ENCODE measurements at regions not wholly inside any gene's neighbourhood (a gene's known extent, or its start where the extent isn't known, plus 50 kb on each side); places are given as distances from the start of the nearest gene placed in this dataset.

DNA sequence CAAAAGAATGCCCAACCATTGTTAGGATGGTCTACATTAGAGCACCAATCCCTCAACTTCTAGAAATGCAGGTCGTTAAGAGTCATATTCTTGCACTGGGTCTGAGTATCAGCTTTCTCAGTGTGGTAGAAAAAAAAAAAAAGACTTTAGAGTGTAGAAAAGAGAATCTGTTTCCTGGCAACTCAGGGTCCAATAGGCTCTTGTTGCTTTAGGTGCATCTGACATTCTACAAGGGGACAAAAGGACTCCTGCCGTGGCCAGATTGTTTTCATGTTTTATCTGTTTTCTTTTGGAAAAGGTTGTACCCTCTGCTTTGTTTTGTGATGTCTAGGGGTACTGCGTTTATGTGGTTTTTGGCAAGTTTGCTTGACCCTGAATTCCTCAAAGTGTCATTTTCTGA is 105.4 kb upstream of the KCNK2 start:
- H3K27me3 Mint-ChIP-seq (ENCODE audit: unreplicated experiment), result no peaks in the 10 kb centered on the region
- H3K4me1 Mint-ChIP-seq (ENCODE audit: low read depth, unreplicated experiment), result no peaks in the 10 kb centered on the region
- no peak for DNase-seq
- no peaks in the 10 kb centered on the region for H3K9me3 Mint-ChIP-seq (ENCODE audit: unreplicated experiment)
- H3K36me3 Mint-ChIP-seq (ENCODE audit: unreplicated experiment), result no peaks in the 10 kb centered on the region
- H3K4me3 Mint-ChIP-seq (ENCODE audit: unreplicated experiment), result no peak overlapping the region
- TF ChIP-seq, protein P1, sequence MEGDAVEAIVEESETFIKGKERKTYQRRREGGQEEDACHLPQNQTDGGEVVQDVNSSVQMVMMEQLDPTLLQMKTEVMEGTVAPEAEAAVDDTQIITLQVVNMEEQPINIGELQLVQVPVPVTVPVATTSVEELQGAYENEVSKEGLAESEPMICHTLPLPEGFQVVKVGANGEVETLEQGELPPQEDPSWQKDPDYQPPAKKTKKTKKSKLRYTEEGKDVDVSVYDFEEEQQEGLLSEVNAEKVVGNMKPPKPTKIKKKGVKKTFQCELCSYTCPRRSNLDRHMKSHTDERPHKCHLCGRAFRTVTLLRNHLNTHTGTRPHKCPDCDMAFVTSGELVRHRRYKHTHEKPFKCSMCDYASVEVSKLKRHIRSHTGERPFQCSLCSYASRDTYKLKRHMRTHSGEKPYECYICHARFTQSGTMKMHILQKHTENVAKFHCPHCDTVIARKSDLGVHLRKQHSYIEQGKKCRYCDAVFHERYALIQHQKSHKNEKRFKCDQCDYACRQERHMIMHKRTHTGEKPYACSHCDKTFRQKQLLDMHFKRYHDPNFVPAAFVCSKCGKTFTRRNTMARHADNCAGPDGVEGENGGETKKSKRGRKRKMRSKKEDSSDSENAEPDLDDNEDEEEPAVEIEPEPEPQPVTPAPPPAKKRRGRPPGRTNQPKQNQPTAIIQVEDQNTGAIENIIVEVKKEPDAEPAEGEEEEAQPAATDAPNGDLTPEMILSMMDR (IDR thresholded peaks at IDR 0.05; ENCODE audit: partially characterized antibody, unreplicated experiment), result no peak
- no peak overlapping the region for H3K27ac Mint-ChIP-seq (ENCODE audit: unreplicated experiment)

DNA sequence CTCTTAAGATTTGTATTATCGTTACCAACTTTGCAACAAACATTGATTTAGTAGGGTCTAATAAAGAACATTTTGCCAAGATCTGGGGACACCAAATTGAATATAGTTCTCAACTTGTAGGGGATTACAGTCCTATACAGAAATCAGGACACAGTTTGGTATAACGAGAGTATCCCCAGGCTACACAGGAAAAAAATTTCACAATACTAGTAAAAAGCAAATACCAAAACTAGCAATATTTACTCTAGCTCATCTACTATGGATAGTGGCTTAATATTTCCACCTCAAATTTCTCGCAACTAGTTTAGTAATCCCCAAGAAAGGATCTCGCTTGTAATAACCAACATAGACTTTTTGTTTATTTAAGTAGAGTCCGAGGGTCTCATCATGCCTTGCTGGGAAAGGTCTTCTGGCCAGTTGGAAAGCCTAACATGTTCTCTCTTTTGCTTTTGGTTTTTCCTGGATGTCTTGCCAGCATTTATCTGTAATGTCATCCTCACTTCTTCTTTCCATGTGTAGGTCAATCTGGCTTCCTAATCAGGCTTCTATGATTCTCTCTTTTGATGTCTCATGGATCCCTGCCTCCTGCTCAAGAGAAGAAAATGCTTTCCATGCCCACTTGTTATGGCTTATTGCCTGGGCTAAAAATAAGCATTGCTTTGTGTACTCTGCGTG is 104.7 kb upstream of the KCNK2 start:
- Mint-ChIP-seq H3K27ac (ENCODE audit: unreplicated experiment) (no peak overlapping the region), H3K4me1 (ENCODE audit: low read depth, unreplicated experiment) (no peaks in the 10 kb centered on the region), H3K27me3 (ENCODE audit: unreplicated experiment) (no peaks in the 10 kb centered on the region), H3K36me3 (ENCODE audit: unreplicated experiment) (no peaks in the 10 kb centered on the region), H3K4me3 (ENCODE audit: unreplicated experiment) (no peak overlapping the region), H3K9me3 (ENCODE audit: unreplicated experiment) (no peaks in the 10 kb centered on the region)
- TF ChIP-seq, protein P1 (IDR thresholded peaks at IDR 0.05; ENCODE audit: partially characterized antibody, unreplicated experiment), result no peak
- no peak for DNase-seq

DNA sequence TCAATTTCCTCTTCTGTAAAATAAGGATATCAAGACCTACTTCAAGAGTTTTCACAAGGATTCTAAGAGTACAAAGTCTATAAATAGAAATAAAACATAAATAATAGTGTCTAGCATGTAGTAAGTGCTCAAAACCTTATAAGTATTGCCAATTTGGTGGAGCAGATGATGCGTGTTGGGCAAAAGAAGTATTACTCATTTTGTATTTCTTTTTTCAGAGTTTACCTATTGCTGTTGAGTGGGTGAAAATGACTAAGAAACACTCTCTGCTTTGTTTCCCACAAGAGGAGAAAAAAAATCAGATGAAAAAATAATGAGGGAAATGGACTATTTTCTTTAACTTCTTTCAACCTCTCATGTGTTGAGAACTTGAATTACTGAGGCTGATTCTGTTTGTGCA is 103.3 kb upstream of the KCNK2 start:
- no peak for DNase-seq
- no peaks in the 10 kb centered on the region for H3K4me1 Mint-ChIP-seq (ENCODE audit: low read depth, unreplicated experiment)
- TF ChIP-seq, protein P1 (IDR thresholded peaks at IDR 0.05; ENCODE audit: partially characterized antibody, unreplicated experiment), result no peak

DNA sequence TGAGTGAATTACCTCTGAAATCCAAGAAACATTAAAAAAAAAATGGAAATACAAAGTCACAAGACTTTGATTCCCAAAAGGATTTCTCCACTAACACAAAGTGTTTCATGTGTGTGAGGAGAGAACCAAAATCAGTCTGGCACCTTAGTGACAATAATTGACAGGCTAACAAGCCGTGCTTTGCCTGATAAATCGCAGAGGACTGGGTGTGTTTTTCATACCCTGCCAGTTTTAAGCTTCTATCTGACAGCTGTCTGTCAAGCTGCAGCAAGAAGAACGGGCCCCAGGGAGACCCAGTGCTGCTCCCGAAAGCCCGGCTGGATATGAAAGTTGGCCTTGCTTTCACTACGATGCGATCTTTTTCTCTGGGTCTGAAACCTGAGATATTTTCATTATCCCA is 101.6 kb upstream of the KCNK2 start:
- TF ChIP-seq, protein P1 (IDR thresholded peaks at IDR 0.05; ENCODE audit: partially characterized antibody, unreplicated experiment), result no peak
- Mint-ChIP-seq H3K27me3 (ENCODE audit: unreplicated experiment) (no peaks in the 10 kb centered on the region), H3K4me3 (ENCODE audit: unreplicated experiment) (no peak overlapping the region), H3K36me3 (ENCODE audit: unreplicated experiment) (no peaks in the 10 kb centered on the region), H3K4me1 (ENCODE audit: low read depth, unreplicated experiment) (no peaks in the 10 kb centered on the region), H3K27ac (ENCODE audit: unreplicated experiment) (no peak overlapping the region), H3K9me3 (ENCODE audit: unreplicated experiment) (no peaks in the 10 kb centered on the region)
- peak; percentile 24 for DNase-seq

More for the DNA sequence above, 103.3 kb upstream of the KCNK2 start:
- no peaks in the 10 kb centered on the region for H3K36me3 Mint-ChIP-seq (ENCODE audit: unreplicated experiment)
- no peak overlapping the region for H3K4me3 Mint-ChIP-seq (ENCODE audit: unreplicated experiment)
- no peaks in the 10 kb centered on the region for H3K9me3 Mint-ChIP-seq (ENCODE audit: unreplicated experiment)
- no peak overlapping the region for H3K27ac Mint-ChIP-seq (ENCODE audit: unreplicated experiment)
- H3K27me3 Mint-ChIP-seq (ENCODE audit: unreplicated experiment), result no peaks in the 10 kb centered on the region

DNA sequence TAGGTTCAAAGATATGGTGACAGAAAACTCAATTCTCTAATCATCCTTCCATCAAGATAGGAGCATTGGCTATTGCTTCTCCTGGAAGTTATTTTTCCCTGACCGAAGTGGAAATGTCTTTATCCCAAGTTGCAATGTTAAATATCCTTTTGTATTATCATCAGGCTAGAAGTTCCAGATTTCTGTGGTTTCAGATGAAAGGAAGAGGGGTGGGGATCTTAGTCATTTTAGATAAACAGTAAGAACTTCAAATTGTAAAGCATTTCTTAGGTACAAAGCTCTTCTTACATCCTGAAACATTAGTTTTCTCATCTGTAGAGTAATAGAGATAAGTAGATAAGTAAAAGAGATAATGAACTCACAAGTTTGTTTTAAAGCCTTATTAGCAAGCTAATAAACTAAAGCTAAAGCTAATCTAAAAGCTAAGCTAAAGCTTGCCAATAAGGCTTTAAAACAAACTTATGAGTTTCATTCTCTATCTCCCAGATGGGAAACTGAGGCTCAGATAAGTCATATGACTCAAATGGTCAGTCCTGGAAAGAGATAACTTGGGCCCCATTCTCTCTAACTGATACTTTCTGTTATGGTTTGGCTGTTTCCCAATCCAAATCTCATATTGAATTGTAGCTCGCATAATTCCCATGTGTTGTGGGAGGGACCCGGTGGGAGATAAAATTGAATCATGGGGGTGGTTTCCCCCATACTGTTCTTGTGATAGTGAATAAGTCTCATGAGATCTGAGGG is 99.2 kb upstream of the KCNK2 start:
- Mint-ChIP-seq H3K4me1 (ENCODE audit: low read depth, unreplicated experiment) (no peaks in the 10 kb centered on the region), H3K9me3 (ENCODE audit: unreplicated experiment) (no peaks in the 10 kb centered on the region), H3K27me3 (ENCODE audit: unreplicated experiment) (no peaks in the 10 kb centered on the region), H3K4me3 (ENCODE audit: unreplicated experiment) (no peak overlapping the region), H3K27ac (ENCODE audit: unreplicated experiment) (no peak overlapping the region), H3K36me3 (ENCODE audit: unreplicated experiment) (no peaks in the 10 kb centered on the region)
- TF ChIP-seq, protein P1 (IDR thresholded peaks at IDR 0.05; ENCODE audit: partially characterized antibody, unreplicated experiment), result no peak
- DNase-seq, result no peak

Measured in glutamatergic neuron (in vitro differentiated cells).